ENCODE measurements at regions not wholly inside any gene's neighbourhood (a gene's known extent, or its start where the extent isn't known, plus 50 kb on each side); places are given as distances from the start of the nearest gene placed in this dataset.

DNA sequence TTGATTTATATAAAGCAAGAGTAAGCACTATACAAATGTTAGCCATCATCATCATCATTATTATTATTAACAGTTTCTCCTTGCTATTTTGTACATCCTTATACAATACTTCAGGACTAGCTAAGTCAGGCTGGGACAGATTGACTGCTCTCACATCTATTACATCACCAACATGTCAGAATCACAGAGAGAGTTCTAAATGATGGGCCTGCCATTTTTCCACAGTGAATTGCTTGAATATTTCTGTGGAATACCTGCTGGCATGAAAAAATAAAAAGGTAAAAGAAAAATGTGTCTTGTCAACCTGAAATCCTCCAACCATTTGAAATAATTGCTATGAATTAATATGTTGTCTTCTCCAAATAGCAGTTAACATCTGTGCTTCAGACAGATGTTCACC lies 1311.3 kb downstream of the FAM181B start:
- in situ Hi-C loops (cut with HindIII; ENCODE audit: low pct_ligation_motif_present, low sequenced_read_pairs): no loop called here
- H3K36me3 ChIP-seq (replicated peaks): no peaks in the 10 kb centered on the region
- no peak for DNase-seq
- TF ChIP-seq, protein P1, sequence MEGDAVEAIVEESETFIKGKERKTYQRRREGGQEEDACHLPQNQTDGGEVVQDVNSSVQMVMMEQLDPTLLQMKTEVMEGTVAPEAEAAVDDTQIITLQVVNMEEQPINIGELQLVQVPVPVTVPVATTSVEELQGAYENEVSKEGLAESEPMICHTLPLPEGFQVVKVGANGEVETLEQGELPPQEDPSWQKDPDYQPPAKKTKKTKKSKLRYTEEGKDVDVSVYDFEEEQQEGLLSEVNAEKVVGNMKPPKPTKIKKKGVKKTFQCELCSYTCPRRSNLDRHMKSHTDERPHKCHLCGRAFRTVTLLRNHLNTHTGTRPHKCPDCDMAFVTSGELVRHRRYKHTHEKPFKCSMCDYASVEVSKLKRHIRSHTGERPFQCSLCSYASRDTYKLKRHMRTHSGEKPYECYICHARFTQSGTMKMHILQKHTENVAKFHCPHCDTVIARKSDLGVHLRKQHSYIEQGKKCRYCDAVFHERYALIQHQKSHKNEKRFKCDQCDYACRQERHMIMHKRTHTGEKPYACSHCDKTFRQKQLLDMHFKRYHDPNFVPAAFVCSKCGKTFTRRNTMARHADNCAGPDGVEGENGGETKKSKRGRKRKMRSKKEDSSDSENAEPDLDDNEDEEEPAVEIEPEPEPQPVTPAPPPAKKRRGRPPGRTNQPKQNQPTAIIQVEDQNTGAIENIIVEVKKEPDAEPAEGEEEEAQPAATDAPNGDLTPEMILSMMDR (IDR thresholded peaks at IDR 0.05; ENCODE audit: low read depth, low read length, missing control alignments): no peak
- H3K4me3 ChIP-seq (ENCODE audit: low read depth, low read length): no peak overlapping the region
- H3K27me3 ChIP-seq (replicated peaks): no peaks in the 10 kb centered on the region
- H3K27ac ChIP-seq: no peak overlapping the region

DNA sequence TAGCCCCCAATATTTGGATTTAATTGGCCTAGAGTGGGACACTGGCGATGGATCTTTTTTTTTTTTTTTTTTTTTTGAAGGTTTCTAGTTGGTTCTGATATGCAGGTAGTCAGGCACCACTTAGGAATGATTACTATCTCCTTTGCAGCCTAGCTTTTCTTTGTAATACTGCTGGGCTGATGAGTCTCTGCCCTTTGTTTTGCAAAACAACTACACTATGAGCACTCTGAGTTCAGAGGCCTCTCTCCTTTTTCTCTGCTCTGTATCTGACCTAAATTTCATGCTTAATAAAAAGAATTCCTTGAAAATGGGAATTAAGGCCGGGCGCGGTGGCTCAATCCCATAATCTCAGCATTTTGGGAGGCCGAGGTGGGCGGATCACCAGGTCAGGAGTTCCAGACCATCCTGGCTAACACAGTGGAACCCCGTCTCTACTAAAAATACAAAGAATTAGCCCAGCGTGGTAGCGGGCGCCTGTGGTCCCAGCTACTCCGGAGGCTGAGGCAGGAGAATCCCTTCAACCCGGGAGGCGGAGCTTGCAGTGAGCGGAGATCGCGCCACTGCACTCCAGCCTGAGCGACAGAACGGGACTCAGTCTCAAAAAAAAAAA lies 1312.3 kb downstream of the FAM181B start:
- H3K36me3 ChIP-seq (replicated peaks): no peaks in the 10 kb centered on the region
- no peak for DNase-seq
- TF ChIP-seq, protein P1 (IDR thresholded peaks at IDR 0.05; ENCODE audit: low read depth, low read length, missing control alignments): no peak
- no peak overlapping the region for H3K4me3 ChIP-seq (ENCODE audit: low read depth, low read length)
- no peaks in the 10 kb centered on the region for H3K27me3 ChIP-seq (replicated peaks)
- H3K27ac ChIP-seq: no peak overlapping the region
- in situ Hi-C loops (cut with HindIII; ENCODE audit: low pct_ligation_motif_present, low sequenced_read_pairs): no loop called here

DNA sequence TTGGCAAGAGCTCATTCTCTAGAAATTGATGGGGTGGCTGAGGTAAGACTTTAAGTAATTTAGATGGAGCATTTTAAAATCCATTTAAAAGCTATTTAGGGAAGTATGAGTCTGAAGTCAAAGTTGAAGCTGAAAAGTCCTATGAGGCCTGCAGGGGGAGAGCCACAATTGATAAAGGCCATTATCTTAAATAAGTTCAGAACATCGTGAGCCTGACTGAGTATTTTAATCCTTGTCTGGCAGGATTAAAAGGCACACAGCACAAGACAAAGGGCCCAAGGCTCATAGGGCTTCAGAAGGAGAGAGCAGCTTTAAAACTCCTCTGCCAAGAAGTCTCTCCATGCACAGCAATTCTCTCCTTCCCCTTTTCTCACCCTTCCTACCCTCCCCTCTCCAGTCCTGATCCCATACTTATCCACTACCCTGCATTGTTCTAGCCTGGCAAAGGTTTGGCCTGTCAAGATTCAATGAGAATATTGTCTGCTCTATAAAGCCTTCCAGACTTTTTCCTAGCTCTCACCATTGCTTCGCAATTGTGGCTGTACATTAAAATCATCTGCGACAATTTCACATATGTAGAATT lies 1312.9 kb downstream of the FAM181B start:
- no peak overlapping the region for H3K27ac ChIP-seq
- H3K4me3 ChIP-seq (ENCODE audit: low read depth, low read length): no peak overlapping the region
- H3K36me3 ChIP-seq (replicated peaks): no peaks in the 10 kb centered on the region
- no peaks in the 10 kb centered on the region for H3K27me3 ChIP-seq (replicated peaks)
- TF ChIP-seq, protein P1 (IDR thresholded peaks at IDR 0.05; ENCODE audit: low read depth, low read length, missing control alignments): no peak
- DNase-seq: no peak
- in situ Hi-C loops (cut with HindIII; ENCODE audit: low pct_ligation_motif_present, low sequenced_read_pairs): no loop called here

DNA sequence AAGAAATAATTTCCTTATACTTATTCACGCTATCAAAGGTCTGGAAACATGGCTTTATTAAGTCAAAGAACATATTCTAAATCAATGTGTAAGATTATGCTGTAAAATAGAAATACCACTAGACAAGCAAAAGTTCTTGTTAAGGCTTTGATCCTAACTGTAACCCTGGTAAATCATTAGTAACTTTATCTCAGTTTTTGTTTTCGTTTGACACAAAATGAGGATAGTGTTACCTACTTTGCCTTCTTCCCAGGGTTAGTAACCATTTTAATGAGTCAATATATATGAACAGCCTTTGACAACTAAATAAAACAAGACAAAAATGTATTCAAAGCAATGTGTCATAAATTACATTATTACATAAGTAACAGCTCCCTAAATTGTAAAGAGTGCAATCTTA lies 1336.3 kb downstream of the FAM181B start:
- no peaks in the 10 kb centered on the region for H3K36me3 ChIP-seq (replicated peaks)
- H3K4me3 ChIP-seq (ENCODE audit: low read depth, low read length): no peak overlapping the region
- no peak for DNase-seq
- no peaks in the 10 kb centered on the region for H3K27me3 ChIP-seq (replicated peaks)
- in situ Hi-C loops (cut with HindIII; ENCODE audit: low pct_ligation_motif_present, low sequenced_read_pairs): no loop called here
- TF ChIP-seq, protein P1 (IDR thresholded peaks at IDR 0.05; ENCODE audit: low read depth, low read length, missing control alignments): no peak
- H3K27ac ChIP-seq: no peak overlapping the region

DNA sequence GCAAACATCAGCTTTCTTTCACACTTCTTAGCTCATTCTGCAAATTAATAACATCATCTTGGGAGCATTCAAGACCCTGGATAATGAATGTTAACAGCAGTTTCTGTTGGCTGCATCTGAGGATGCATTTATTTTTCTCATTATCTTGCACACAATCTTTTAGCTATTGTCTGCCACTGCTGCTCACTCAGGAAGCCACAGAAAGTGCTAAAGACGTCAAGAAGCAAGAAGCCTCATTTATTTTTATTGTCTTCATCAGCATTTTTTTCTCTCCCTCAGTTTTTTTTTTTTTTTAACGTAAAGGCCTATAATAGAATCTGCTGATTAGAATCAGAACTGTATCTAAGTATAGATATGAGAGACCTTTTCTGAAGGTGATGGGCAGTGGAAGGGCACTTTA lies 1339.4 kb downstream of the FAM181B start:
- Histone ChIP-seq H3K27me3 (replicated peaks) (no peaks in the 10 kb centered on the region), H3K36me3 (replicated peaks) (no peaks in the 10 kb centered on the region), H3K4me3 (ENCODE audit: low read depth, low read length) (no peak overlapping the region), H3K27ac (no peak overlapping the region)
- no peak for DNase-seq
- in situ Hi-C loops (cut with HindIII; ENCODE audit: low pct_ligation_motif_present, low sequenced_read_pairs): no loop called here
- TF ChIP-seq, protein P1 (IDR thresholded peaks at IDR 0.05; ENCODE audit: low read depth, low read length, missing control alignments): no peak

DNA sequence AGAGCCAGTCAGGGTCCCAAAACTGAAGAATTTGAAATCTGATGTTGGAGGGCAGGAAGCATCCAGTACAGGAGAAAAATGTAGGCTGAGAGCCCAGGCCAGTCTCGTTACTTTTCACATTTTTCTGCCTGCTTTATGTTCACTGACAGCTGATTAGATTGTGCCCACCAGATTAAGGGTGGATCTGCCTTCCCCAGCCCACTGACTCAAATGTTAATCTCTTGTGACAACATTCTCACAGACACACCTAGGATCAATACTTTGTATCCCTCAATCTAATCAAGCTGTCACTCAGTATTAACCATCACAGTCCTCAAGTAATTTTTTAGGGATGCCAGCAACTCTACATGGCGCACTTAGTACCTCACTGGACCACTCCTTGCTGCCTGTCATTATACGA lies 1345.3 kb downstream of the FAM181B start:
- H3K36me3 ChIP-seq (replicated peaks): no peaks in the 10 kb centered on the region
- DNase-seq: no peak
- TF ChIP-seq, protein P1 (IDR thresholded peaks at IDR 0.05; ENCODE audit: low read depth, low read length, missing control alignments): no peak
- H3K27ac ChIP-seq: no peak overlapping the region
- H3K27me3 ChIP-seq (replicated peaks): no peaks in the 10 kb centered on the region
- in situ Hi-C loops (cut with HindIII; ENCODE audit: low pct_ligation_motif_present, low sequenced_read_pairs): no loop called here
- no peak overlapping the region for H3K4me3 ChIP-seq (ENCODE audit: low read depth, low read length)

All from brain microvascular endothelial cell (primary cell).